ENCODE measurements at regions not wholly inside any gene's neighbourhood (a gene's known extent, or its start where the extent isn't known, plus 50 kb on each side); places are given as distances from the start of the nearest gene placed in this dataset.

- TF ChIP-seq GATA3 (IDR thresholded peaks at IDR 0.05; ENCODE audit: low read depth, low read length): no peak
- no peak for TF ChIP-seq GATA2 (IDR thresholded peaks at IDR 0.05; ENCODE audit: low read depth, low read length)
Measured at GRCh38 chr18:70397259-70397925, 108.5 kb downstream of the SOCS6 start.
